ENCODE measurements at regions not wholly inside any gene's neighbourhood (a gene's known extent, or its start where the extent isn't known, plus 50 kb on each side); places are given as distances from the start of the nearest gene placed in this dataset.

- no peak for DNase-seq
Measured at GRCh38 chr3:68448510-68449383, 483.6 kb downstream of the TAFA4 start.

- no peak for DNase-seq
Measured at GRCh38 chr3:68447885-68448284, 484.5 kb downstream of the TAFA4 start.

- DNase-seq, result no peak
Measured at GRCh38 chr3:68441054-68441453, 491.3 kb downstream of the TAFA4 start.

- DNase-seq, result no peak
Measured at GRCh38 chr3:68436619-68437401, 495.5 kb downstream of the TAFA4 start.

GRCh38 chr3:68428495-68428894, 503.9 kb downstream of the TAFA4 start:
- DNase-seq, result no peak

- no peak for DNase-seq
Measured at GRCh38 chr3:68424796-68425460, 507.4 kb downstream of the TAFA4 start.

GRCh38 chr3:68408626-68409025, 523.7 kb downstream of the TAFA4 start:
- DNase-seq, result no peak

- no peak for DNase-seq
Measured at GRCh38 chr3:68403741-68404140, 528.6 kb downstream of the TAFA4 start.

- no peak for DNase-seq
Measured at GRCh38 chr3:68402235-68402918, 530.0 kb downstream of the TAFA4 start.

GRCh38 chr3:68378631-68379030, 553.7 kb downstream of the TAFA4 start:
- DNase-seq, result no peak

GRCh38 chr3:68373727-68374126, 558.6 kb downstream of the TAFA4 start:
- no peak for DNase-seq

GRCh38 chr3:68363796-68364195, 568.6 kb downstream of the TAFA4 start:
- DNase-seq, result no peak

- DNase-seq, result no peak
Measured at GRCh38 chr3:68360492-68360891, 571.9 kb downstream of the TAFA4 start.

GRCh38 chr3:68345781-68346180, 586.6 kb downstream of the TAFA4 start:
- DNase-seq, result no peak

GRCh38 chr3:68342426-68342825, 589.9 kb downstream of the TAFA4 start:
- DNase-seq, result no peak

GRCh38 chr3:68336042-68336441, 596.3 kb downstream of the TAFA4 start:
- no peak for DNase-seq

- DNase-seq, result no peak
Measured at GRCh38 chr3:68334367-68334986, 597.9 kb downstream of the TAFA4 start.

GRCh38 chr3:68328049-68328448, 604.3 kb downstream of the TAFA4 start:
- DNase-seq, result no peak

GRCh38 chr3:68315964-68316363, 616.4 kb downstream of the TAFA4 start:
- DNase-seq, result no peak

GRCh38 chr3:68315546-68315945, 616.8 kb downstream of the TAFA4 start:
- DNase-seq, result no peak

- DNase-seq, result no peak
Measured at GRCh38 chr3:68306571-68306970, 625.8 kb downstream of the TAFA4 start.

- DNase-seq, result no peak
Measured at GRCh38 chr3:68295457-68295856, 636.9 kb downstream of the TAFA4 start.

GRCh38 chr3:68290333-68290732, 635.9 kb upstream of the SUCLG2 start:
- no peak for DNase-seq

Measured in DMS 273 treated with DMSO at 0.1 percent for 48 hours (cell line).